Endodermal cell (in vitro differentiated cells): ENCODE measurements at regions not wholly inside any gene's neighbourhood (a gene's known extent, or its start where the extent isn't known, plus 50 kb on each side); places are given as distances from the start of the nearest gene placed in this dataset.

Experiments used
- DNase-seq: peaks from one replicate; pipeline ENCODE4 v3.0.0-alpha.2; 2017
- H3K27ac ChIP-seq: 2 replicates; pipeline ENCODE4 v1.5.1; 2013; ENCODE audit warnings: mild to moderate bottlenecking, low read depth, low read length, moderate library complexity
- H3K27me3 ChIP-seq: 2 replicates; pipeline ENCODE4 v1.6.1; 2013; ENCODE audit warnings: mild to moderate bottlenecking, low read length, moderate library complexity; ENCODE audit not compliant: insufficient read depth, control insufficient read depth, poor library complexity, severe bottlenecking
- H3K36me3 ChIP-seq: 2 replicates; pipeline ENCODE4 v1.7.0; 2013; ENCODE audit warnings: mild to moderate bottlenecking, low read length, moderate library complexity; ENCODE audit not compliant: control insufficient read depth, insufficient read depth
- H3K4me1 ChIP-seq: one replicate; pipeline ENCODE4 v1.7.0; 2013; ENCODE audit warnings: low read length; ENCODE audit not compliant: control insufficient read depth, insufficient read depth
- H3K4me3 ChIP-seq: 2 replicates; pipeline ENCODE4 v1.5.1; 2013; ENCODE audit warnings: mild to moderate bottlenecking, low read length, moderate library complexity
- H3K9ac ChIP-seq: 2 replicates; pipeline ENCODE4 v1.6.1; 2013; ENCODE audit warnings: mild to moderate bottlenecking, low read length, moderate library complexity; ENCODE audit not compliant: poor library complexity, severe bottlenecking; ENCODE audit errors: extremely low read depth
- H3K9me3 ChIP-seq: 2 replicates; pipeline ENCODE4 v1.6.1; 2013; ENCODE audit warnings: mild to moderate bottlenecking, low read length, moderate library complexity; ENCODE audit not compliant: control insufficient read depth
- H3K27ac Mint-ChIP-seq: 2 replicates; pipeline ENCODE4 v1.8.0; 2020; ENCODE audit warnings: mixed read lengths
- H3K27me3 Mint-ChIP-seq: 2 replicates; pipeline ENCODE4 v1.8.0; 2021; ENCODE audit warnings: mild to moderate bottlenecking, mixed read lengths; ENCODE audit not compliant: insufficient read depth
- H3K36me3 Mint-ChIP-seq: 2 replicates; pipeline ENCODE4 v1.8.0; 2020; ENCODE audit warnings: low read depth, mixed read lengths
- H3K4me1 Mint-ChIP-seq: 2 replicates; pipeline ENCODE4 v1.8.0; 2020; ENCODE audit warnings: mixed read lengths
- H3K4me3 Mint-ChIP-seq: 2 replicates; pipeline ENCODE4 v1.8.0; 2020; ENCODE audit warnings: mild to moderate bottlenecking, moderate library complexity, mixed read lengths
- H3K9me3 Mint-ChIP-seq: 2 replicates; pipeline ENCODE4 v1.8.0; 2020; ENCODE audit warnings: mild to moderate bottlenecking, mixed read lengths
- CTCF ChIP-seq: fragments of 200-600 bp; sonication (generic); conservative IDR thresholded peaks from 2 replicates; pipeline ENCODE4 v1.5.0; 2021; ENCODE audit warnings: antibody characterized with exemption, mild to moderate bottlenecking
- WGBS, 2 experiments: methylation state at CpG; one replicate each; pipeline versions ENCODE4 v1.1.5 to v1.1.7; 2013; ENCODE audit warnings: missing lambda C conversion rate in 2 of 2, mixed read lengths in 1 of 2; ENCODE audit not compliant: insufficient coverage in 1 of 2, insufficient read length in 1 of 2; 5-methylcytosine and 5-hydroxymethylcytosine counted together

DNA sequence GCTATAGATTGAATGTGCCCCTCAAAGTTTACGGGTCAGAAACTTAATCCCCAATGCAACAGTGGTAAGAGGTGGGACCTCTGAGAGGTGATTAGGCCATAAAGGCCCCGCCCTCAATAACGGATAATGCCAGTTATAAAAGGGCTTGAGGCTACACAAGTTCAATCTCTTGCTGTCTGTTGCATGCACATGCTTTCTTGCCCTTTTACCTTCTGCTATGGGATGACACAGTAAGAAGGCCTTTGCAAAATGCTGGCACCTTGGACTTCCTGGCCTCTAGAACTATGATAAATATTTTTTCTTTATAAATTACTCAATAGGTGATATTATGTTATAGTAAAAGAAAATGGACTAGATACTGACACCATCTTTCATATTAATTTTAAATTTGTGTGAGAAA is 806.1 kb downstream of the TENT5A start:
- H3K4me3 ChIP-seq = no peak overlapping the region
- TF ChIP-seq CTCF = no peak
- Mint-ChIP-seq H3K4me3 (no peak overlapping the region), H3K4me1 (no peaks in the 10 kb centered on the region), H3K9me3 (no peaks in the 10 kb centered on the region), H3K27me3 (no peaks in the 10 kb centered on the region), H3K36me3 (no peaks in the 10 kb centered on the region), H3K27ac (no peak overlapping the region)
- H3K9ac ChIP-seq = no peak overlapping the region
- H3K9me3 ChIP-seq = no peaks in the 10 kb centered on the region
- no peaks in the 10 kb centered on the region for H3K4me1 ChIP-seq
- H3K27me3 ChIP-seq = no peaks in the 10 kb centered on the region
- DNase-seq = no peak
- no peaks in the 10 kb centered on the region for H3K36me3 ChIP-seq
- WGBS, 2 experiments = 79 to 100% methylated on average over 2 to 3 of the region's 3 CpGs
- no peak overlapping the region for H3K27ac ChIP-seq

DNA sequence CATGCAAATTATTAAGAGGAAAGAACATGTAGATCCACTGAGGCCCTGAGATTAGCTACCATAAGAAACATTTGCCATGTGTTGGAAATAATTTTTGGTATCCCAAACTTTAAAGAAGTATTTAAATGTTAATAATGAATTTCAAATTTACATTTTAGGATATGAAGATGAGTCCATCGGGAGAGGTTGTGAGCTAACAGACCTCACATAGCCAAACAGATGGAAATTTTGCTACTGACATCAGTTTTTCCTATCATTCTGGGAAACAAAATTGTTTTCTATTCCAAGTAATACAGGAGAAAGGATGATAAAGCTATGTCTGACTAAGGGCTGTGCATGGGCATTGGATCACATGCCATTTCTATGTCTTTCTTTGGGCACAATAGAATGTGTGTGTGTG is 809.6 kb downstream of the TENT5A start:
- H3K4me3 ChIP-seq = no peak overlapping the region
- H3K9me3 ChIP-seq = peaks cover 19% of the 10 kb centered on the region
- 83 to 93% methylated on average over 1 of the region's 1 CpG for WGBS, 2 experiments
- H3K27ac ChIP-seq = no peak overlapping the region
- H3K9ac ChIP-seq = no peak overlapping the region
- H3K4me1 ChIP-seq = no peaks in the 10 kb centered on the region
- TF ChIP-seq CTCF = no peak
- Mint-ChIP-seq H3K4me3 (no peak overlapping the region), H3K9me3 (peaks cover 6% of the 10 kb centered on the region), H3K27me3 (no peaks in the 10 kb centered on the region), H3K27ac (no peak overlapping the region), H3K36me3 (peaks cover 4% of the 10 kb centered on the region), H3K4me1 (no peaks in the 10 kb centered on the region)
- no peaks in the 10 kb centered on the region for H3K27me3 ChIP-seq
- no peak for DNase-seq
- H3K36me3 ChIP-seq = no peaks in the 10 kb centered on the region

- no peak overlapping the region for H3K4me3 ChIP-seq
- no peak overlapping the region for H3K27ac ChIP-seq
- H3K4me3 Mint-ChIP-seq = no peak overlapping the region
- H3K4me1 ChIP-seq = no peaks in the 10 kb centered on the region
- no peak overlapping the region for H3K9ac ChIP-seq
- no peaks in the 10 kb centered on the region for H3K36me3 ChIP-seq
- H3K27me3 ChIP-seq = no peaks in the 10 kb centered on the region
- 100% methylated on average over 1 of the region's 1 CpG; no CpG with 5 or more reads in 1 of the 2 experiments for WGBS, 2 experiments
- peaks cover 32% of the 10 kb centered on the region for H3K9me3 ChIP-seq
- H3K9me3 Mint-ChIP-seq = peaks cover 21% of the 10 kb centered on the region
- TF ChIP-seq CTCF = no peak
- no peak overlapping the region for H3K27ac Mint-ChIP-seq
- H3K36me3 Mint-ChIP-seq = peaks cover 8% of the 10 kb centered on the region
- no peaks in the 10 kb centered on the region for H3K27me3 Mint-ChIP-seq
- peaks cover 11% of the 10 kb centered on the region for H3K4me1 Mint-ChIP-seq
- no peak for DNase-seq
Measured at GRCh38 chr6:80940976-80941375, 811.5 kb downstream of the TENT5A start.
